Ovary (tissue), 3 donors: ENCODE measurements at regions not wholly inside any gene's neighbourhood (a gene's known extent, or its start where the extent isn't known, plus 50 kb on each side); places are given as distances from the start of the nearest gene placed in this dataset.

Experiments used
- CTCF ChIP-seq, 3 donors: fragments of 450-650 bp in 2 of 3; fragments of 200-600 bp in 1 of 3; IDR thresholded peaks; one replicate each; pipeline versions ENCODE4 v1.5.1 to v1.8.0; 2016 to 2022; ENCODE audit warnings: antibody characterized with exemption in 3 of 3, mild to moderate bottlenecking in 1 of 3
- POLR2A ChIP-seq: fragments of 450-650 bp; IDR thresholded peaks from one replicate; pipeline ENCODE4 v1.6.1; 2017; ENCODE audit warnings: antibody characterized with exemption, mild to moderate bottlenecking, moderate library complexity
- donor health status: DM: no; HTN: no; CAD: no.

- TF ChIP-seq CTCF (IDR thresholded peaks at IDR 0.05) (no peak), POLR2A (no peak)
Observed at GRCh38 chr2:12263730-12264129, 453.0 kb upstream of the TRIB2 start.
